GM19239 (cell line): ENCODE measurements at regions not wholly inside any gene's neighbourhood (a gene's known extent, or its start where the extent isn't known, plus 50 kb on each side); places are given as distances from the start of the nearest gene placed in this dataset.
"Not testable (repeated sequence)": the region's sequence is repeated elsewhere in the genome, so short reads cannot be mapped to it uniquely, and the experiment has no call there.

Experiments used
- DNase-seq: peaks from one replicate; pipeline ENCODE4 v3.0.0; 2011; ENCODE audit warnings: low spot score; ENCODE audit not compliant: insufficient read length
- FAIRE-seq: peaks from 2 replicates; lab custom pipeline; 2011; peaks lifted over from hg19 to GRCh38; lab: Jason Lieb, UNC

DNA sequence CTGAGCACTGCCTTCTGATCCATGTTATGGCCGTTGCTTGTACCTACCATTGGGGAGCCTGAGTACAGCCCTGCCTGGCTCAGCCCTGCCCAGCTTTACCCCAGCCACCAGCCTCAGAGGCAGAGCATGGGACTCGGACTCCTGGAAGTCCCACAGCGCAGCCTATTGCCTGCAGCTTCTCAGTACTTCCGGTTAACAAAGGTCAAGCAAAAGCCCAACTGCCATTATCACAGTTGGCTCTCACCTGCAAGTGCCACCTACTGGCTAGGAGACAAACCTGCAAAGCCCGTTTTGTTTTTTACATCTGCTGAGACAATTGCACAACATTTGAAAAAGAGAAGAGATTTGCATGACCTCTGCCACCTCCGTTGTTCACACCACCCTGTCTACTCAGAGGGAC lies 1081.7 kb downstream of the NAALADL2 start:
- FAIRE-seq (no peak), DNase-seq (no peak)

DNA sequence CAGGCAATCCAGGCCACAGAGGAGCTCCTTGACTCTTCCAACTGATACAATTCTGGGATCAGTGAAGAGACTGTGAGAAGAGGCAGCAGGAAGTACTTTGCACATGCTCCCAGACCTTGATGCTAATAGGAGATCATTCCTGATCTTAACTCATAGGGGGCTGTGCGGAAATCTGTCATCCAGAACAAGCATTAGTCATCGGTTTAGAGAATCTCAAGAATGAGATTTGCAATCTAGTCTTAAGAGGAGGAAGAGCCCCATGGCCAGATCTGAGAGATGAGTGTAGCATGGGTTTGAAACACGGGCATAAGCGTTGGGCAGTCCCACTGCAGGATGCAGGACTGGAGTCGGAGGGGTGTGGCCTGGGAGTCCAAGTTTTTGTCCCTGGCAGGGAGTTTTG lies 1081.1 kb downstream of the NAALADL2 start:
- DNase-seq (no peak), FAIRE-seq (no peak)

DNA sequence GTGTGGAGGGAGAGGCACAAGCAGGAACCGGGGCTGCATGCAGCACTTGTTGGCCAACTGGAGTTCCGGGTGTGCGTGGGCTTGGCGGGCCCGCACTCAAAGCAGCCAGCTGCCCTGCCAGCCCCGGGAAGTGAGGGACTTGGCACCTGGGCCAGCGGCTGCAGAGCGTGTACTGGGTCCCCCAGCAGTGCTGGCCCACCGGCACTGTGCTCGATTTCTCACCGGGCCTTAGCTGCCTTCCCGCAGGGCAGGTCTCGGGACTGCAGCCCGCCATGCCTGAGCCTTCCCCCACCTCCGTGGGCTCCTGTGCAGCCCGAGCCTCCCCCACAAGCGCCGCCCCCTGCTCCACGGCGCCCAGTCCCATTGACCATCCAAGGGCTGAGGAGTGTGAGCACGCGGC lies 1078.2 kb downstream of the NAALADL2 start:
- not testable (repeated sequence) for DNase-seq, FAIRE-seq

DNA sequence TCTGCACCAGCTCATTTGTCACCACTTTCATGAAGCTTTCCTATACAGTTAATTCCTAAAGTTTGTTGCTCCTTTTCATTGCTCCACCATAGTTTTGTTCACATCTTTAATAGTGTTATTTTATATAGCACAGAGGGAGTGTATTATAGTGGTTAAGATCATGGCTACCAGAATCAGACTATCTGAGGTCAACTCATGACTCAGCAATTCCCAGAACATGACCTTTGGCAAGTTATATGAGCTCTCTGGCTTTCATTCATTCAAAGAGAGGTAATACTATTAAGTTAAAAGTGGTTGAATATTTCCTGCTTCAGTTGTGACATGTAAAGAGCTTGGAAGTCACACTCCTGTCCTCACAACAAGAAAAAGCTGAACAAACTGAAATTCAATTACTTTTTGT lies 1073.5 kb downstream of the NAALADL2 start:
- no peak for DNase-seq
- FAIRE-seq, result no peak

DNA sequence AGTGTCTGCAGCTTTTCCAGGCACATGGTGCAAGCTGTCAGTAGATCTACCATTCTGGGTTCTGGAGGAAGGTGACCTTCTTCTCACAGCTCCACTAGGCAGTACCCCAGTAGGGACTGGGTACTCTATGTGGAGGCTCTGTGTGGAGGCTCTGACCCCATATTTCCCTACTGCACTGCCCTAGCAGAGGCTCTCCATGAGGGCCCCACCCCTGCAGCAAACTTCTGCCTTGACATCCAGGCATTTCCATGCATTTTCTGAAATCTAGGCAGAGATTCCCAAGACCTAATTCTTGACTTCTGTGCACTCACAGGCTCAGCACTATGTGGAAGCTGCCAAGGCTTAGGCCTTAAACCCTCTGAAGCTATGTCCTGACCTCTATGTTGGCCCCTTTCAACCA lies 1060.0 kb downstream of the NAALADL2 start:
- DNase-seq, result no peak
- no peak for FAIRE-seq

DNA sequence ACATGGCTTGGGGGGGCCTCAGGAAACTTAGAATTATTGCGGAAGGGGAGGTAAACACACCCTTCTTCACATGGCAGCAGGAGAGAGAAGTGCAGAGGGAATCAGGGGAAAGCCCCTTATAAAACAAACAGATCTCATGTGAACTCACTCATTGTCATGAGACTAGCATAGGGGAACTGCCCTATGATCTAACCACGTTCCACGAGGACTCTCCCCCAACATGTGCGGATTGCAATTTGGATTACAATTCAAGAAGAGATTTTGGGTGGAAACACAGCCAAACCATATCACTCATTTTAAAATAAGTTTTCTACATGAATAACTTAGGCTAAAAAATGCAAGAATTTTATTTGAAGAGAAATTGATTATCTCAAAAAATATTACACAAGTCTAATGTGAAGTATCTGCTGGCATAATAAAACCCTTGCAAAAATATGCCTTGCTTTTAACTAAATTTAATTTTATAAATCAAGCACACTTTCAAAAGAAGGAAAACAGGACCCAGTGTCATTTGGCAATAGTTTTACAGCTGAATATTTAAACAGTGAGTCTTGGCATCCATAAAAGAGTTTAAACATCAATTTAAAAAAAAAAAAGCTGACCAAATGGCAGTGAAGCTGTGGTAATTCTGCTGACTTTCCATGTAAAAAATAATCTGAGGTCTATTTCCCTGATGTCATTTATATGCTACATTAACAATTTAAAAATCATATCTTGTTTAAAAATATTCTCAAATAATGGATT lies 1057.2 kb downstream of the NAALADL2 start:
- FAIRE-seq (no peak), DNase-seq (no peak)

DNA sequence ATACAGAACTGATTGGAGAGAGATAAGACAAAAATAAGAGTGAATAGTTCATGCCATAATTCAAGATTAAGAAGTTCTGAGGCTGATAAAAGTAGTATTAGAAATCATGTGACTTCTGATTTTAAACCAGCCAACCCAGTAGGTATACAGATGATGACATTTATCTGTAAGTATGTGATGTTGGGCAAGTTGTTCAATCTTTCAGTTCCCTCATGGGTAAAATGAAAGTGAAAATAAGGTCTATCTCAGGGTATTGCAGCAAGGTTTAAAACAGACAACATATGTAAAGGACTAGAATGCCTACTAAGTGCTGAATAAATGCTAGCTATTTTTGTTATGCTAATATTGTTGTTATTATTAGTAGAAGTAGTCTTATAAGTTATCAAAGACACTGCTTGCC lies 1055.7 kb downstream of the NAALADL2 start:
- FAIRE-seq, result no peak
- no peak for DNase-seq

DNA sequence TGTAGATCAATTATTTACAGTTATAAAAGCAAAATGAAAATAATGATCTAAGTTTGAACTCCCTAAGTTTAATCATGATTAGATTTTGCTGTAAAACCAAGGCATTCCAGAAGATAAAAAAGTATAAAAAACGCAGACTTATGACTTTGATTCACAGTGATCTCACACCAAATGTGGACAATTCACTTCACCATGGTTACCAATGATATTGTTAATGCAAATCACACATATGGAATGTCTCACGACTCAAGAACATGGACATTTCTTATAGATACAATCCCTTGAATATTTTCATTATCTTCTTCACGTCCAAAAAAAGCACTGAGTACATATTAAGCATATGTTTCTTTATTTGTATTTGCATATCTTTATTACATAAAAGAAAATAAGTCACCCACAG lies 1054.2 kb downstream of the NAALADL2 start:
- DNase-seq (no peak), FAIRE-seq (no peak)

DNA sequence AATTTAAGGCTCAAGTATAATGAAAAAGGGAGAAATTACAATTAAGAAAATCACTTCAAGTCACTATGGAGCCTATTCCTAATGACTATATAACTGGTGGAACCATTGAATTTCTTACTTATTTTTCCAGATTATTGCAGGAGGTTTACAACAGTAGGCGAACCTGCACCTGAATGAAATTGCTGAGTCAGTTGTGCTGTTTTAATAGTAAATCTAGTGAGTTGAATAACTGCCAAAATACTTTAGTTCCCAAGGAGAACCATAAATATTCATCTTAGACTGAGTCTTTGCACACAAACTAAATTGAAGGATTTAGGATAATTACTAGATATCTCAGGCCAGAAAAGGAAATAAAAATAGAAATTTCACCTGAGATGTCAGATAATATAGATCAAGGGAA lies 1052.8 kb downstream of the NAALADL2 start:
- DNase-seq (no peak), FAIRE-seq (no peak)

DNA sequence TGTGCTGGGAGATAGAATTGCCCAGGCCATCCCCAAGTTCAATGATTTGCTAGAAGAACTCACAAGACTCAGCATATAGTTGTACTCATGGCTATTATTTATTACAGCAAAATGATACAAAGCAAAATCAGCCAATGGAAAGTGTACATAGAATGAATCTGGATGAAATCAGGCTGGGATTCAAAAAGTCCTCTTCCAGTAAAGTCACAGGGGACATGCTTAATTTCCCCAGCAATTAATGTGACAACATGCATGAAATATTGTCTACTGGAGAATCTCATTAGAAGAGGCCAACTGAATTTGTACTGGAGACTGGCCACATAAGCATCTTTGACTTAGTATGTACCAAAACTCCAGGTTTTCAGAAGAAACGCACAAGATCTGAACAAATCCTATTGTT lies 1043.1 kb downstream of the NAALADL2 start:
- FAIRE-seq, result no peak

DNA sequence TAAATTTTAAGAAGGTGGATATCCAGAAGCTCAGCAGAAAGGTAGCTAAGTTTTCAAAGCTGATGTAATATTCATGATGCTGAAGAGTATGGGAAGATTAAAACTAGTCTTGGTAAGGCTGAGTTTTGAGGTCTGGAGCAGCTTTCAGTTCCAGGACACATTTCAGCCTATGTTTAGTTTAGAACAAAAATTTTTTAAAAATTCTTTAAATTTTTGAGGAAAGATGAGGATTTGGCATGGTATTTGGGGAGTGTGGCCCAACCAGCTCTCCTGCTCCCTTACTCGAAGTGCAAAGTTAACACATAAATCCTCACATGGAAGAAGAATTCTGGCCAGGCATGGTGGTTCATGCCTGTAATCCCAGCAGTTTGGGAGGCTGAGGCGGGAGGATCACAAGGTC lies 1039.1 kb downstream of the NAALADL2 start:
- FAIRE-seq (no peak), DNase-seq (no peak)

More for the DNA sequence above, 1043.1 kb downstream of the NAALADL2 start:
- DNase-seq, result no peak

DNA sequence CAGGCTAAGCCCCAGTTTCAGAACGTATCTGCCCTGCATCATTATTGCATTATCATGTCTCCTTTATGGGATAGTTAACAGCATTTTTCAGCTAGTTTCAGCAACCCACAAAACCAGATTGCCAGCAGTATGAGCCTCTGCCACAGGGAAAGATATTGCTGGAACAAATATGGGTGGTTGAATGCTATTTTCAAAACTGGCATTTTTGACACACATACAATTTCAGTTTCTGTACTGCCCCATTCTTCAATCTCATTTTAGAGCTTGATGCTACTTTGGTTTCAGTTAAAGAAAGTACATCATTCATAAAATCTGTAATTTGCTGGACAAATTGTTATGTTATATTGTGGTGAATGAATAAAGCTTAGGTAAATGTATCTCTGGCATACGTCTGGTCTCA lies 1037.5 kb downstream of the NAALADL2 start:
- no peak for FAIRE-seq
- no peak for DNase-seq

DNA sequence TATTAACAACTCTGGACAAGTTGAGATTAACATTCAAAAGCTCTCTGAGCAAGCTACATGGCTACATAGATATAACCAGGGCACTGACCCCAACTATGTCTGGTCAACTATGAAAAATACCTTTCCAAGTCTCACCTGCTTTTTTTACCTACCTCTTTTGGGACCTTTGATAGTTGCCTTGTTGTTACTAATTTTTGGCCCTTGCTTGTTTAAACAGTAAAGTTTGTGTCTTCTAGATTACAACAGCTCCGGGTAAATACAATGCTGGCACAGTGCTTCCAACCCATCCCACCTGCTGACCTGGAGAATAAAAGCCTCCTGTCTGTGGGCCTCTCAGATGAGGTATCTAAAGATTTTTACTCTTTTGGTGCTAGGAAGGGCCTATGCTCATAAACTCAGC lies 1036.6 kb downstream of the NAALADL2 start:
- FAIRE-seq, result no peak
- DNase-seq, result no peak

DNA sequence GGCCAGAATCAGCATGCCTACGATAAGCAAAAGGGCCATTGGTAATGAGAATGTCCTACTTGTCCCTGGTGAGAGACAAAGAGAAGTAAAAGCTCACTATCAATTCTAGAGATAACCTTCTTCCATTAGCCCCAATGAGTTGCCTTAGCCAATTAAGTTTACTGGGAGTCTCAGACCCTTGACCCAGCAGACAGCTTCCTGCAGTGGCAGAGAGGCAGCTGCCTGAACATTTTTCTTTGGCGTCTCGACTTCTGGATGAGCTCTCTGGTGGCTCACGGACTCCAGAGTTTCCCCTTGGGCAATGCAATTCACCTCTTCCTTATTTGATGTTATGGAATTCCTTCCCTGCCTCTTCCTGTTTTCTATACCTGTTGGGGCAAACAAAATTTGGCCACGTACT lies 1034.4 kb downstream of the NAALADL2 start:
- no peak for DNase-seq
- FAIRE-seq, result no peak

DNA sequence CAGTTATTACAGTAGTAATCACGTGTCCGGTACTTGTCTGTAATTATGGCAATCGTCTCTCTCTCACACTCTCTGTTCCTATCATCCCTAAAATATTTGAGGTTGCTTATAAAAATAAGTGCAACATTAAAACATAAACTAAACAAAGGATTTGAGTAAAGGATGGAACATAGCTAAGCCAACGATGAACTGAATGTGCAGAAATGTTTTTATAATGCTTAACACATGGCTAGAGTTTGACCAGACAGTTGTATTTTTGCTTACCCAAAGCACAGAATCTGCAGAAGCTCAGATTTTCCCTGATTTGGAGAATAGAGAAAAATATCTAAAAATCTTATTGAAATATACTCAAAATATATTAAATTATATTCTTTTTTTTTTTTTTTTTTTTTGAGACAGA lies 1030.9 kb downstream of the NAALADL2 start:
- DNase-seq, result no peak
- no peak for FAIRE-seq

DNA sequence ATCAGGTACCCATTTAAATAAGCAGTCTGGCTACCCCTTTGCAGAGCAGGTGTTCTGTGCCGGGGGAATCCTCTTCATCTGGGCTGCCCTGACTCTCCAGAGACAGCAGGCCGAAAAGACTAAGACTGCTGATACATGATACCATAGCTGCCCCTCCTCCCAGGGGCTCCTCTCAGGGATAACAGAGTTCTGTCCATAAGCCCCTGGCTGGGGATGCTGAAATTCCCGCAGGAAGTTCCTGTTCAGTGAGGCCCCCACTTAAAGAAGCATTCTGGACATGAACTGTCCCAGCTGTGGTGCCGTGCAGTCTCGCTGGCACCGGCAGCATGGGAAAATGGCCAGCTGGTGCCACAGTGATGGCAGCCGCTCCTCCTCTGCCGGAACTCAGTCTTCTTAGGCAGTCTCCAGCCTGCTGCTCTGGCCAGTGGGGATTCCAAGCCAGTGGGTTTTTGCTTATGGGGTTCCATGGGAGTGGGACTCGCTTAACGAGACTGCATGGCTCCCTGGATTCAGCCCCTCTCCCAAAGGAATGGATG lies 1026.2 kb downstream of the NAALADL2 start:
- FAIRE-seq, result no peak
- DNase-seq, result no peak

DNA sequence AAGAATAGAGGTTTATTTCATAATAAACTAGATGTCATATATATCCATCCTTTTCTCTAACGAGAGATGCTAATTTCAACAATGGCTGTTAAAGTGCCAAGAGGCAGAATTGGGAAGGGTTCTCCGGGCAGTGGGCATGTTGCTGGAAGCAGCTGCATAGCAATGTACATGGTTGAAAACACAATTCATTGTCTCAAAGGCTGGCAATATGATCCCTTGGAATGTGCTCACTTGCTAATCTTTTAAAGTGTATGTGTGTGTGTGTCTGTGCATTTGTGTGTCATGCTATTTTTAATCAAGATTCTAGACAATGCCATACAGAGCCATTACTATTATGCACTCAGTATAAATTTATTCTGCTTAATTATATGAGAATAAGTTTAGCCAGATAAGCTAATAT lies 1020.3 kb downstream of the NAALADL2 start:
- FAIRE-seq (no peak), DNase-seq (no peak)

DNA sequence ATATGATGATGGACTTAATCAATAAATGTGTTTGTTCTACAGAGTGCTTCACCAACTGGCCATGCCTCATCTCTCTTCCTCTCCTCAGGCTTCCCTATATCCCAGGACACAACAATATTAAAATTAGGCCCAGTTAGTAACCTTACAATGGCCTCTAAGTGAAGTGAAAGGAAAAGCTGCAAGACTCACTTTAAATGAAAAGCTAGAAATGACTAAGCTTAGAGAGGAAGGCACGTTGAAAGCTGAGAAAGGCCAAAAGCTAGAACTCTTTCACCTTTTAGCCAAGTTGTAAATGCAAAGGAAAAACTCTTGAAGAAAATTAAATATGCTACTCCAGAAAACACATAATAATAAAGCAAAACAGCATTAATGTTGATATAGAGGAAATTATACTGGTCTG lies 1010.3 kb downstream of the NAALADL2 start:
- FAIRE-seq (no peak), DNase-seq (no peak)

DNA sequence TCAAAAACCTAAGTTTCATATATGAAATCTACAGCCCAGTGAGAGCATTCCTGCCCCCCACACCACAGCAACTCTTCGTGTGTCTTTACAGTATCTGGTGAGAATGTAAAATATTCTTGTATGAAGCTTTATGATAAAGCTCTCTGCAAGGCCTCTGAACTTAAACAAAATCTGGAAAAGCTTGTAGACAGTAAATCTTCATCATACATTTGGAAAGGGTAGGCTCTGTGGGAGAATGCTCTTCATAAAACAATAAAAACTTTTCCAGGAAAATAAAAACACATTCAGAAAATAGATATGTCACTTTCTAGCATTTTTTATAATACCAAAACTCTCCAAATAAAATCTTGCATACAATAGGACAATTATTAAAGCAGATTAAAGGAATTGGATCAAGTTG lies 1009.5 kb downstream of the NAALADL2 start:
- DNase-seq (no peak), FAIRE-seq (no peak)

DNA sequence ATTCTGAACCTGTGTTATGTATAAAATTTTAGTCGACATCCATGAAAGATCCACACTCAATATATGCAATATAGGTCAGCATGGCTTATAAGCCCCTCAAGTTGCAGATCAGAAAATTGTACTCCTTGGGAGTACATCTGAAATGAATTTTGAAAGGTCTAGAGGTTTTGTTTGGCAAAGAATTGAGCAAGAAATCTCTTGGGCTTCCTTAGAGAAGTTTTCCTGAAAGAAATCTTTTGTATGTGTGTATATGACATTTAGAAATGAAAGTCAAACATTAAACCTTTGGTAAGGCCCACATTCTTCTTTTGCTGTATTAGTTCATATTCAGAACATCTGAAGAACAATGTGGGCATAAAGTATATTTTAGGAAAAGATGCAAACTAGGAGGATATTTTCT lies 1006.6 kb downstream of the NAALADL2 start:
- FAIRE-seq, result no peak
- DNase-seq, result no peak

DNA sequence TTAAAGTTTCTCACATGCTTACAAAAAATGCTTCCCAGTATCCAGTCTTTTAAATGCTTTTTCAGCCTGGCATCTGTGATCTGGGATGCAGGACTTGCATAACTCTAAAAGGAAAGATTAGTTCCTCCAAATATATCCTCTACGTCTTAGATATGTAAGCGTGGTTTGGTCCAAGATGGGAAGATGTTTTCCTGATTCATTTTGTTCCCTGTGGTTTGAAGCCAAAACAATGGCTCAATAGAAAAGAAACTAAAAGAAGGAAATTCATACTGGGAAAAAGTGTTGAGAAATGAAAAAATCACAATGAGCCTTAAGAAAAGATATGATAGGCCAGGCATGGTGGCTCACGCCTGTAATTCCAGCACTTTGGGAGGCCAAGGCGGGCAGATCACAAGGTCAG lies 1002.8 kb downstream of the NAALADL2 start:
- FAIRE-seq, result no peak
- no peak for DNase-seq
